ENCODE measurements at regions not wholly inside any gene's neighbourhood (a gene's known extent, or its start where the extent isn't known, plus 50 kb on each side); places are given as distances from the start of the nearest gene placed in this dataset.
A peak's percentile ranks its signal among the peaks of the same experiment; 100 is the strongest.

- TF ChIP-seq POLR2A (IDR thresholded peaks at IDR 0.05) (no peak), EP300 (IDR thresholded peaks at IDR 0.05) (no peak), CTCF (IDR thresholded peaks at IDR 0.05) (no peak)
- no peak overlapping the region for H3K27ac ChIP-seq
- no peak for DNase-seq (ENCODE audit: low spot score in 2 of 2)
- no peaks in the 10 kb centered on the region for H3K4me1 ChIP-seq
- no peak overlapping the region for H3K4me3 ChIP-seq
- no peaks in the 10 kb centered on the region for H3K36me3 ChIP-seq
- 85 to 90% methylated on average over 14 of the region's 14 CpGs for WGBS, 2 donors
- no peaks in the 10 kb centered on the region for H3K9me3 ChIP-seq
- H3K27me3 ChIP-seq = no peaks in the 10 kb centered on the region
These were observed 51.7 kb upstream of the BCL11B start for GRCh38 chr14:99323603-99324185.

GRCh38 chr14:99322731-99323599, 51.0 kb upstream of the BCL11B start:
- peak in 1 of 2 donors; percentile 3 for DNase-seq (ENCODE audit: low spot score in 2 of 2)

DNA sequence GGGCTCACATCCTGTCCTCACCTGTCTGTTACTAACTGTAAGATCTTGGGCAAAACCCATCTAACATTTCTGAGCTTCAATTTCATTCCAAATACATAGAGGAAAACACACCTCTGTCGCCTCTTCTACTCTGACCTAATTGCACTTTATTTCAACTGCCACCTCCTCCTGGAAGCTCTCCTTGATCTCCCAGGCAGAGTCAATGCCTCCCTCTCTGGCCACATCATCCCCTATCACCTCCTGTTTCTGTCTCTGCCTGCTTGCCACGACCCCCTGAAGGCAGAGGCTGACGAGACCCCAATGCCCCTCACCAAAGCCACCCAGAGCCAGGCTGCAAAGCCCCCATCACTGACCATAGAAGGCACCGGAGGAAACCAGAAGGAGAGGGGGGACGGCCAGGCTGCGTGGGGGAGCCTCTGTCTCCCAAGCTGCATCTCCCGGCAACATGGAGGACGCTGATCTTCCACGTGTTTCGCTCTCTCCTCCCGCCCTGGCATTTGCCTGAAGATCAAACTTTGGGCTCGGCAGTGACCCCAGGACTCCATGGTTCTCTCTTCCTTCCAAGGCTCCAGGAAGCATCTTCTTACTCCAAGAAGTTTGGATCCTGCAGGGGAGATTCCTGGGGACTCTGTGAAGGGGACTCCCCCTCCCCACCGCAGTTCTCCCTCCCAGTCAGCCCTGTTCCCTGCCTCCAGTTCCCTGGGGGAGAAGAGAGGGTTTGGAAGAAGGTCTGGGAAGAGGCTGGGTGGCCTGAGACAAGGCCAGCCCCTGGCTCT, 50.1 kb upstream of the BCL11B start:
- TF ChIP-seq POLR2A (IDR thresholded peaks at IDR 0.05) (no peak), CTCF (IDR thresholded peaks at IDR 0.05) (no peak), EP300 (IDR thresholded peaks at IDR 0.05) (no peak)
- Histone ChIP-seq H3K27ac (no peak overlapping the region), H3K4me3 (no peak overlapping the region), H3K9me3 (no peaks in the 10 kb centered on the region), H3K36me3 (no peaks in the 10 kb centered on the region), H3K4me1 (no peaks in the 10 kb centered on the region), H3K27me3 (no peaks in the 10 kb centered on the region)
- 55 to 59% methylated on average over 13 of the region's 13 CpGs for WGBS, 2 donors
- DNase-seq (ENCODE audit: low spot score in 2 of 2) = peak in 1 of 2 donors; percentile 2

More at GRCh38 chr14:99322731-99323599, 51.0 kb upstream of the BCL11B start:
- H3K9me3 ChIP-seq = no peaks in the 10 kb centered on the region
- no peak overlapping the region for H3K27ac ChIP-seq
- no peaks in the 10 kb centered on the region for H3K4me1 ChIP-seq
- WGBS, 2 donors = 62 to 70% methylated on average over 9 to 13 of the region's 20 CpGs
- H3K4me3 ChIP-seq = no peak overlapping the region
- H3K36me3 ChIP-seq = no peaks in the 10 kb centered on the region
- TF ChIP-seq POLR2A (IDR thresholded peaks at IDR 0.05) (no peak), EP300 (IDR thresholded peaks at IDR 0.05) (no peak), CTCF (IDR thresholded peaks at IDR 0.05) (no peak)
- H3K27me3 ChIP-seq = no peaks in the 10 kb centered on the region

Measured in tibial nerve (tissue), 4 donors.